ENCODE measurements at regions not wholly inside any gene's neighbourhood (a gene's known extent, or its start where the extent isn't known, plus 50 kb on each side); places are given as distances from the start of the nearest gene placed in this dataset.
A peak's percentile ranks its signal among the peaks of the same experiment; 100 is the strongest.

DNA sequence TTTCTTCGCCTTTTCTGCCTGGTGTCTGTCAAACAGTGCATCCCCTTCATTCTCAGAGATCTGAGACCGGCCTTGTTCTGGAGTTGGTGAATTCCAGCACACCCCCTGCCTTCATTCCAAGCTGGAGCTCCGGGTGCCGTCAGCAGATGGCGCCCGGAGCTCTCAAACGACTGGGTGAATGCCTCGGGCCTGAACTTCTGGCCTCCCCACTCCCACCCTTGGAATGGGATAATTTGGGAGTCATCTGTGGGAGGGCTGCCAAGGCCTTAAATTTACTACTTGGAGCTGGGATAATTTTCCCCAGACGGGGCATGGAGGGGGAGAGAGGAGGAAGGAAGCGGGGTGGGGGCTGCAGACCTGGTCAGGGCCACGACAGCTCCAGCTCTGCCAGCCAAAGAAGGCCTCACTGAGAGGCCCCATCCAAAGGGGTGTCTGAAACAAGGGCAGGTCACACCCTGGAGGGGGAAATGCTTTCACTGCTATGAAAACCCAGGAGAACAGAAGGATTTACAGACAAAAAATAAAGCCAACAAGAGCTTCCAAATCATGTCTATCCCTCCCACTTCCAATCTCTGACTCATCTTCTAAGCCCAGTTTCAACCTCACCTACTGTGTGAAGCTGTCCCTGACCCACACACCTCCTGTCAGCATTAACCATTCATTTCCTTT lies 187.9 kb downstream of the OPA1 start:
- DNase-seq, result peak; percentile 4

DNA sequence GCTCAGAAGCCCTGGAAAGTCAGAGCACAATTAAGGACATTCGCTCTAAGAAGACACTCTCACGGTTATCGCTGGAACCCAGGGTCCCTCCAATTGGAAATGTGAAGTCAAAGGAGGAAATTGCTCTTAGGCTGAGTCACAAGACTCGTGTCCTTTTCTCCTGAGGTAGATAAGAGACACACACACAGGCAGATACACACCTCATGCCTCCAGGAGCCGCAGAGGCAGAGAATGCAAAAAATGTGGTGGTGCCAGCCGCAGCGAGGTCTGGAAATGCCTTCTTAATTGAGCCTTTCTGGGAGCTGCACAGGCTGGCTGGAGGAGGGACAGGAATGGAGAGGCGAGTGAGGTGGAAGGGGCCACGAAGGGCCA lies 189.3 kb downstream of the OPA1 start:
- no peak for DNase-seq

DNA sequence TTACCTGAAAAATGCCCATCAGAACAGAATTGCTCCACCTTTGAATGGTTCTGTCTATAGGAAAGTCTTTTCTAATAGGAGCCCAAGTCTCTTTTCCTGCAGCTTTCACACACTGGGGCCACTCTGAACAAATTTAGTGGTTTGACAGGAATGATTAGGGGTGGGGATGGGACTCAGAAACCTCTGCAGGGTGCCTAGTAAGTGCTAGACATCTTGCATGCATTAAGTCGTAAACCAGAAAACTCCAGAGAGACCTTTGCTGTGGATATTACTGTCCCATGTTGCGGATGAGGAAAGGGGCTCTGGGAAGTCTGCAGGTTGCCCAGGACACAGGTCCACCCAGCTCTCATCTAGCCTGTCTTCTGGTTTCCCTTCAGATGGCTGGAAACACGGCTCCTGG lies 189.7 kb downstream of the OPA1 start:
- no peak for DNase-seq

DNA sequence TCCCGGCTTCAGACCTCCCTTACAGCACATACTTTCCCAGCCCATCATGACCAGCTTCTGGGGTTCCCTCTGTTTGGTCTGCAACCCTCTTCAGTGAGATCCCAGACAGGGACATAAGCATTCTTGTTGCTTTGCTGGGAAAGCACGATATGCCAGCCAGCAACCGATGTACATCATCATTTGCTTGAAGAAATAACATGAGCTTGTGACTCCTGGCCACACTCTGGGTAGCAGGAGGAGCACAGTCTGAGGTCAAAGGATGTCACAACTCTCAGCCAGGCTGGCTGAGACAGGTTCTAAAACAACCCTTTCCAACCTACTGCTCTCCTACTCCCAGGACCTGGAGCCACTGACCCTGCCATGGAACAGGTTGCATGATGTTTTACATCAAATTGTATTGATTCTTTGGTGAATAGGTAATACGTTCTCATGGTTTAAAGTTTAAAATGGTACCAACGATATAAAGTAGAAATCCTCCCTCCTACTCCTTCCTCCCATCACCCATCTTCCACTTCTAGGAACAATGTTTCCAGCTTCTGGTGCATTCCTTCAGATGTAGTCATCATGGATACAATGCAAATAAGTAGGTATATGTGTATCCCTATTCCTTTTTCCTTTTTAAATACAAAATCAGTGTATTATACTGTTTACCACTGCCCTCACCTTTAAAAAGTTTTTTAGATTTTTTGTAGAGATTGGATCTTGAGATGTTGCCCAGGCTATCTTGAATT lies 190.3 kb downstream of the OPA1 start:
- no peak for DNase-seq

DNA sequence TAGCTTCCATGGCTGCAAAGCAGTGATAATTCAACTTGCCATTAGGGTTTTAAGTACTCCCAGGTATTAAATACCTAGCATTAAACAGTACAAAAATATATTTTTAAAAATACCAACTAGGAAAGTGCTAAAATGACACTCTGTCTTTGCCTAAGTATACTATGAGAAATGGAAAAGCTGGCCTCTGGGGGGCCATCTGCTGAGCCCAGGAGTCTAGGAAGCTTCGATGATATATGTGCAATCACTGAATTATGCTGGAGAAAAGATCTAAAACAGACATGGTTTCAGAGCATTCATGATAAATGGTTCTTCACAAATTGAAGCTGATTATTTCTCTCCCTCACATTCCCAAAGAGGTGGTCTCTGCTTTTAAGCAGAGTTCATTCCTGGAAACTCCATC lies 191.8 kb downstream of the OPA1 start:
- no peak for DNase-seq

DNA sequence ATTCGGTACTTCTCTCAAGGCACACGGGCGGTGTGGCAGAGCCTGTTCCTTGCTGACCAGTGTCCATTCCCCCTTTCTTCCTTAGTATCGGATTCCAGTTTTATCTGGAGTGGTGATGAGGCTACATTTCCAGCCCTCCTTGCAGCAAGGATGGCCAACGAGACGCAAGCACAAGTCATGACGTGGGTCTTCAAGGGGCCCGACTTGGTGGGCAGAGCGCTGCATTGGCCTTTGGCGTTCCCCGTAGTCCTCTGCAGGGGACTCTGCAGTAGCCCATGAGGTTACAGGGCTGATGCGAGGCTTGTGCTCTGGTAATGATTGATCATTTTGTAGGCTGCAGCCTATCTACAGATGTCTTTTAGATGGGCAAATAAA lies 194.5 kb downstream of the OPA1 start:
- DNase-seq, result no peak

DNA sequence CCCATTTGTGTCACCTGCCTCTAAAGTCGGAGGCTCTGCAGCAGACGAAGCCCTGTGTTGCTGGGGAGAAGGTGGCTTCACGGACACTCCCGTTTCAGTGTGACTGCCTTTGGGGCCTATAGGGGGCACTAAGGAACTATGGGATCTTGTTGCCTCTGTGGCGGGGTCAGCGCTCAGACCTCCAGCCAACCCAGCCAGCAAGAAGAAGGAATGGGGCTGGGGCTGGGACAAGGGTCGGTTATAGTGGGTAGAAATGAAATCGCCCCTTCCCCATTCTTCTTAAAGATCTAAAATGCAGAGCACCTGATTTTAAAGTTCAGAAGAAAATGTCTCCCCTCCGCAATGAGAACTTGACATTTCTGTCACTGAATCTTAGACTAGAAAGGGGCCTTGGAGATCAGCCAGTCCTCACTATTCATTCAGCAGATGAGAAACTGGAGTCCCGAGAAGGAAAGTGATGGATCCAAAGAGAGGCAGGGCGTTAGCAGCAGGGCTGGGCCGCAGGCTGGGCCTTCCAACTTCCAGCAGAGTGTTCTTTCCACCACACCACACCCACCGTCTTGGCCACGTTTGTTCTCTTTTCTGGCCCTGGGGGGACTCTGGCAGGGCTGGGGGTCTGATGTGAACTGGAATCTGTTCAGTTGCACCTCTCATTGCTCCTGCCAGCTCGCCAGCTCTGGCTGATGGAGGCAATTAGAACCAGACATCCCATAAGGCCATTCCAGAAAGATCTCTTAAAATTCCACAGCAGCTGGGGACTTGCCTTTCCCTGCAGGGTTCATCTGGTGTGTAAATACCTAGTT lies 195.4 kb downstream of the OPA1 start:
- DNase-seq, result peak; percentile 58

DNA sequence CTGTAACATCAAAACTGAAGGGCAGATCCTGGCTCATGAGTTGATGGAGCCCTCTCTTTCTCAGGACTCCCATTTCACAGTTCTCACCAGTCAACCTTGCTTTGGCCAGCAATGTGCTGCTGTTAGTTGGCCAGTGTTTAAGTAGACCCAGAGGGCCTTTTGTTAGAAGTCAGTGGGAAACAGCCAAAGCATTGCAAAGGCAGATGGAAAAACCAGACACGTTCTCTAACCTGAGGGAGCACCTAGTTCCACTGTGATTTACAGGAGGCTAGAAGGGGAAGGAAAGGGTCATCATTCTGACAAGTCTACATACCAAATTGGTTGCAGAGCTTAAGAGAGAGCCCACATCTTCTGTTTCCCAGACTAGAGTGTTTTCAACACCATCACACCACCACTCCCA lies 196.4 kb downstream of the OPA1 start:
- DNase-seq, result no peak

DNA sequence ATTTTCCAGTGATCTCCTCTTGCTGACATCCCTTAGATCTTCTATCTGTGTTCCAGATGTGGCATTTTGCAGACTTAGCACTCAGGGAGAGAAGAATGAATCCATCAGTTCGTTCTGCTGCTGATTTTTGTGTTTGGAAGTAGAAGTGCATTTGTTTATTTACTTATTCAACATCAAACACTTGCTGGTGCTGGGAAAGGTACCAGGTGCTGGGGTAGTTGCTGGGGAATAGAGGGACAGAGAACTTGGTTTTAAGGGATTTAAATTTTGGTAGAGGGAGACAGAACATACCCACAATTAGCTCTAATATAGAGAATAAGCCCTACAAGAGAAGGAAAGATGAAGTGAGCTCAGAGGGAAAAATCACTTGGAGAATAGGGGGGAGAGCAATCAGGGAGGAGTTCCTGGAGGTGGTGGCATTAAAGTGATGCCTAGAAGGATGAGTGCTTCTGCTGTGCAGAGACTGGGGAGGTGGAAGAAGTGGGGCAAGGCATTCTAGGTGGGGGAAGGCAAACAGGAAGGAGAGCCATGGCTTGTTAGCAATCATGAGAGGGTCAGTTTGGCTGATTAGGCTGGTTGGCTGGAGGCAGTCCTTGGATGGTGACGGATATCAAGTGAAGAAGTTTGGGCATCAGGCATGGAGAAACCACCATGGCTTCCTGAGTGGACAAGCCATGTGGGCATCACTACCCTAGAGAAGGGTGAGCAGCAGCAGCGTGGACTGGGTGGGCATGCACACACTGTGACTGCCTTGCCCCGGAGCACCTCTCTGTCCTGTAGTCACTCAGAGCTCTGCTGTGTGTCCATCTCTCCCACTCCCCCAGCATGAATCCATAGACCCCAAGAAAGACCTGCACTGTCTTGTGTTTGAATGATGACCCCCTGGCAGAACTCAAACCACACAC lies 197.3 kb downstream of the OPA1 start:
- DNase-seq, result no peak

DNA sequence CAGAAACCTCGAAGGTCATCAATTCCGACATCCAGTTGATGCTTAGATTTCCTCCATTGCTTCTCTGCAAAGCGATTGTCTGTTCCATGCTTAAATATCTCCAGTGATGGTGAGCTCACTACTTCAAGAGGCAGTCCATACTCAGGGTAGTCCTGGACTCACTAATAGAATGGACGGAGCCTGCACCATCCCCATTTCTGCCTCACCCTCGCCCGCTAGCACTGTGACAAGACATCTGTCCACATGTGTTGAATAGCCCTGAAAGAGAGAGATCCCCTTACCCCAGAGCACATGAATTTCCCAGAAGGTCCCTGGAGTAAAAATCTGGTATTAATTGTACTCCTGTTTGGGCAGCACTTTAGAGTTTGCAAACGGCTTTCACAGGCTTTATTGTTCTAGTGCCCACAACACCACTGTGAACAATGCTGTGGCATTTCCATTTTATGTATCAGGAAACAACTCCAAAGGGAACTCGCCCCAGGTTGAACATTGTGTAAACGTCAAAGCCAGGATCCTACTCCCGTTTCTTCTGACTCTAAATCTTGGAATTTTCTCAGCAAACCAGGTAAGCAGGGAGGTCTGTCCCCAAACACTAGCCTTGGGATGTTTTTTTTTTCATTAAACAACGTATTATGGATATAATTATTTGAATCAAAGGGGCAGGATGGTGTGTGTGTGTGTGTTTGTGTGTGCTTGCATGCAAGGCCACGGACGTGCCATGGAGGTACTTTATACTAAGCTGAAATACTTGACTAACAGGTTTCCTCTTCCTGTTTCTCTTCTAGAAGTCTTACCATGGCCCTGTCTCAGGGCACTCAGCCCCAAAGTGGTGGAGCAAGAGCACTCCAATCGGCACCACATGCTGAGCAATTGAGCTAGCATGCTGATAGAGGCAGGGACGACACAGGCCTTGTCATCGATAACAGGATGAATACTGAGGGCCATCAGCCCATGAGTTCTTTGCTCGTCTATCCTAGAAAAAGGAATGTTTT lies 198.3 kb downstream of the OPA1 start:
- peak; percentile 27 for DNase-seq

DNA sequence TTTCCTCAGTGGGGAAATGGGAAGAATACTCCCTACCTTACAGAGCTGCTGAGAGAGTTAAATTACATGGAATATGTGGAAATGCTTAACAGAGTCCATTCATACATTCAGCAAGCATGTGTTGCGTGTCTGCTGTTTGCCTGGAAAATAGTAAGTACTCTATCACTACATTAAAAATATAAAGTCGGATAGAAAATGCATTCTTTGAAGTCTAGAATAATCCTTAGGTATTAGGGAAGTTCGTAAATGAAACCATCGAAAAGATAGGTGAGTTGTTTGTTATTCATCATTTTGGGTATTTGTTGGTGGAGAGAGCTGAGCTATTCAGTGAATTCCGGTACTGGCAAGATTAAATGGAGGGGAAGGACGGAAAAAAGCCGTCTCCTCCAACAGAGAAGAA lies 200.1 kb downstream of the OPA1 start:
- no peak for DNase-seq

DNA sequence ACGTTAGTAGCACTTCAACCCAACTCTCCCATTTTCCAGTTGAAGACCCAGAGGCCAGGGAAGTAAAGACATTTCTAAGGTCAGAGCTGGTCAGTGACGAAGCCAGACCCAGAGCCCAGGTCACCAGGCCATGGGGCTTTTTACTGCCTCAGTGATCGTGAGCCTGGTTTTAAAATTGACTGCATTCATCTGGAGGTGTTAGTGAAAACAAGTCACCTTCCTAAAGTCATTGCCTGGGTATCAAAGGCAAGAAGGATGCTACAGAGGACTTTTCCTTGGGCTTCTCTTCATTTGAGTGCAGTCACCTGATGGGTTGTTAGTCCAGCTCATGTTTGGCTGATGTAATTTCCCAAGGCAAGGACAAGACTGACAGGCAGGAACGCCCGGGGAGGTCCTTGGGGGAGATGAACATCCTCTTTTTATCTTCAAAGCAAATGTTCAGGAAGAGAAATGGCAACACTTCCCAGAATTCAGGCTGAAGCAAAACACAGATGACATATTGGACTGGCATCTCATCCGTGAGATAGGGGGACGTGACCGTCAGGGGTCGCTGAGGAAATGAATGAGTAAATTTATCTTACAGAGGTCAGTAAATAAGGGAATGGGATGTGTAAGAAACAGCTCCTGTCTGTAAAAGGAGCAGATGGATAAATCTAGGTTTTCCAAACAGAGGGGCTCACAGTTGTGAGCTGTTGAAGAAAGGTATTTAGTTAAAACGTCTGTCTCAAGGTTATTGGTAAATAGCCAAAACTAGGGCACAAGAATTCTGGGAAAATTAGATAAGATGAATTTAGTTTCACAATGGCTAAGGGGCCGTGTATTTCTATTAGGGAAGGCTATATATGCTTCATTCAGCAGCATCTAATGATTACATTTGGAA lies 201.2 kb downstream of the OPA1 start:
- no peak for DNase-seq

DNA sequence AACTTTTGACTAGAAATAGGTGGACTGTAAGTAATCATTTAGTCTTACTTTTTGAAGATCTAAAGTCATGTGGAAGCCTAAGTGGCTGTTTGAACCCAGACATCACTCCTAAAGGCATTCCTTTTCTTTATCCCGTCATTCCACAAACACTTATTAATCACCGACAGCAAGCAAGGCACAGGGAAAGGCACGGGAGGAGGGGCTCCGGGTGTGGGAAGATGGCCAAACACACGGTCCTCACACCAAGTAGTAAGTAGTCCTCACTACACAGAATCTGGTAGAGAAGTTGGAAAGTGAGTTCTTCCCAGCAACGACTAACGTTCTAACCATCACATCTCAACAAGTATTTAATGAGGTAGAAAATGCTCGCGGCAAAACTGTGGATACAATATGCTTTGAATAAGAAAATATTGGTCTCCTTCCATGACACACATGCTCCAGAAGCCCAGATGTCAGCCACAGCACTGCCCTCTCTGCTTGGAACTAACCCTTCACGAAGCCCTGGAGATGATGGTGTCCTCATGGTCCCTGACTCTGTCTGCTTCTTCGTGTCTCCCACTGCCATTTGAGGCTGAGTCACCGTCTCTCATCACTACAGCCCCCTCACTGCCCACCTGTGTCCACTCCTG lies 202.2 kb downstream of the OPA1 start:
- no peak for DNase-seq

DNA sequence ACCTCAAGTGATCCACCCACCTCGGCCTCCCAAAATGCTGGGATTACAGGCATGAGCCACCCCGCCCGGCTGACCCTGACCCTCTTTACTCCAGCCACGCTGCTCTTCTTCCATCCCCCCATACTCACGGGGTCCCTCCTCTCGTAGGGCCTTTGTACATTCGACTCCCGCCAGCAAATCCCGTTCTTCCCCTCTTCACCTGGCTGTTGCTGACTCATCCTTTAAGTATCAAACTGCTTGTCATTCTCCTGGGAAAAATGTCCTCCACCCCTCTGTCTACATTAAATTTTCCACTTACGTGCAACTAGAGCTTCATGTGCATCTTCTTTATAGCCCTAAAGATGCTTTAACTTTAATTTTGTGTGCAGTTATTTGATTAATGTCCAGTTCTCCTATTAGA lies 203.1 kb downstream of the OPA1 start:
- DNase-seq, result no peak

DNA sequence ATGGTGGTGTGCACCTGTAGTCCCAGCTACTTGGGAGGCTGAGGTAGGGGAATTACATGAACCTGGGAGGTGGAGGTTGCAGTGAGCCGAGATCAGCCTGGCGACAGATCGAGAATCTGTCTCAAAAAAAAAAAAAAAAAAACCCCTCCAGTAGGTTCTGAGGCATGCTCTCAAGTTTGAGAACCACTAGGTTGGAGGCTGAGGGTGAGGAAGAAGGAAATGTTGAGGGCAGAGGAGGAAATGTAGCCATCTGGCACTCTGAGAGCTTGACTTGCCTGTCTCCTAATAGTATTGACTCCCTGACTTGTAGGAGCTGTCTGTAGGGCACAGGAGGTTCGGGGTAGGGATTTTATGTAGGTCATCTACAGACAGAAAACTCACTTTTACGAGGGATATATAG lies 204.6 kb downstream of the OPA1 start:
- DNase-seq, result no peak

DNA sequence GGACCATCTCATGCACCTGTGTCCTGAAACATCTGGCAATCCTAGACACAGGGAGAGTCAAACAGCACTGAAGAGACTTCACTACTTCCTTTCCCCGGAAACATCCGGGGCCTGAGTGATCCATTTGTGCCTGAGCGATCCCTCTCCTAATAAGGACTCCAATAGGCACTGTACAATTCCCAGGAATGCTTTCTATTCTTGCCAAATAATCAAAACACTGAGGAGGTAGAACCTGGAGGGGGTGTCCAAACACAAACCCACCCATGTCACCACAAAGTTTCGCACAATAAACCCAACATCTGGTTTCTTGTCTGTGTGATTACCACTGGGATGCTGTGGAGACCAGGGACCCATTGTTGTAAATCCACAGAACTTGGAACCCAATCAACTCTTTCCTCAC lies 205.0 kb downstream of the OPA1 start:
- DNase-seq, result no peak

DNA sequence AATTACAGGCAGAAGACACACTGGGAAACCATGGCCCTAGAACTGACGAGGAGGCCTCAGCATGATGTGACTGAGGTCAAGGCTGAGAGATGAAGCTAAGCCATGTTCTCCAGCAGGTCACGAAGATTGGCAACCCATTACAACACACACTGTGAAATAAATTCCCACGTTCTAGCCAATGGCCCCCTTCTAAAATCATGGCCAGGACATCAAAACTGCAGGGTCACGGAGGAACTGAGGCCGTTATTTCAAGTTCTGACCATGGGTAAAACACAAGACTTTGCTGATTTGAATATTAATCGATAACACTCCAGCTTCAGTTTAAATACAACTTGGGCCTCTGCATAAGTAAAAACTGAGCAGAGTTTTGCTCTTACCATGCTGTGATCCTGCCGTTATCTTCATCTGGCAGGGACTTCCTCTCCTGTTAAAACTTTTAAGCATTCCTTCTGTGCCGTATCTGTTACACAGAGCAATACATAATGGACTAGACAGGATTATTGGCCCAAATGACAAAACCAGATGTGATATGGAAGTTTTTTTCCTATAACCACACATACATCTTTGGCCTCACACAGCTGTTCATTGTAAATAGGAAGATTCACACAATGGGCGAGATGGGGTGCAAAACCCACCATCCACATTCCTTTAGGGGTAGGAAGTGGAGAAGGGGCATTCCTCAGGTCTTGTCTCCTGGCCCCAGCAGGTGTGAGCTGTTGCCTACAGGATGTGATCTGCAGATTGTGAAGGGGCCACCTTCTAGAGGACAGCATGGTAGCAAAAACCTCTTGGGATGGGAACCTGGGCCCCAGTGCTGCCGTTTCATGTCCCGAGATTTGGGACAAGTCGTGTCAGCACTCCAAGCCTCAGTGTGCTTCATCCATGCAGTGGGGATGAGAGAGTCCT lies 207.4 kb downstream of the OPA1 start:
- no peak for DNase-seq

DNA sequence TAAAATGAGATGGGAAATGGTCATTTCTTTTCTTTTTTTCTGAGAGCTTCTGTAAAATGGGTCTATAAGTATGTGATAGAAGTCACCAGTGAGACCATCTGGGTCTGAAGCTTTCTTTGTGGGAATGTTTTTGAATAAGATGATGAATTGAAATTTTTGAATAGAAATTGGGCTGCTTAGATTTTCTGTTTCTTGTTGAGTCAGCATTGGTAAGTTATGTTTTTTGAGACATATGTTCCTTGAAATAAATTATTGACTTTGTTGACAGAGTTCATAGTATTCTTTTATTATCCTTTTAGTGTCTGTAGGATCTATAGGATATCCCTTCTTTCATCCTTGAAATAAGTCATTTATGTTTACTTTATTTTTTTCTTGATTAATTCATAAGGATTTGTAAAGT lies 208.1 kb downstream of the OPA1 start:
- DNase-seq, result no peak

DNA sequence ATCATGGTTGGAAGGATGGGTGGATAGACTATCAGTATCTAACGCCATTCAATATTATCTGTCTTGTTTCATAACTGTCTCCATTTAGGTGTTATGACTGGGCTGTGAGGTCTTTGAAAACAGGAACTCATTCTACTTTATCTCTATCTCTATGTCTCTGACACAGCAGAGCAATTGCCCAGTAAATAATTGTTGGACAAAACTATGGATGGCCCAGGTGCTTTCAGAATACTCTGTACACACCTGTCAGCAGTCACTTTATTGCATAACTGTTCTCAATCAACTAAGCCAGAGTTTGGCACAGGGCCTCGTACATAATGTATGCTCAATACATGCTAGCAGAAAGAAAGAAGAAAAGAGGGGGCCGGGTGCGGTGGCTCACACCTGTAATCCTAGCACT lies 210.3 kb downstream of the OPA1 start:
- peak; percentile 0 for DNase-seq
